GM18951 (cell line): ENCODE measurements at regions not wholly inside any gene's neighbourhood (a gene's known extent, or its start where the extent isn't known, plus 50 kb on each side); places are given as distances from the start of the nearest gene placed in this dataset.
"Not testable (repeated sequence)": the region's sequence is repeated elsewhere in the genome, so short reads cannot be mapped to it uniquely, and the experiment has no call there.

Source experiments
- POLR2A ChIP-seq: IDR thresholded peaks from 4 replicates; pipeline ENCODE4 v1.6.1; 2011; ENCODE audit warnings: mild to moderate bottlenecking; ENCODE audit not compliant: insufficient read length, insufficient read depth; ENCODE audit errors: extremely low read depth
- in situ Hi-C: fragments of 300-500 bp; cut with MboI; formaldehyde crosslinking; loops from one replicate; pipeline ENCODE4 v1.12.0; 2022; ENCODE audit warnings: low sequenced_read_pairs, mixed read lengths, inconsistent platforms; ENCODE audit not compliant: unreplicated experiment

DNA sequence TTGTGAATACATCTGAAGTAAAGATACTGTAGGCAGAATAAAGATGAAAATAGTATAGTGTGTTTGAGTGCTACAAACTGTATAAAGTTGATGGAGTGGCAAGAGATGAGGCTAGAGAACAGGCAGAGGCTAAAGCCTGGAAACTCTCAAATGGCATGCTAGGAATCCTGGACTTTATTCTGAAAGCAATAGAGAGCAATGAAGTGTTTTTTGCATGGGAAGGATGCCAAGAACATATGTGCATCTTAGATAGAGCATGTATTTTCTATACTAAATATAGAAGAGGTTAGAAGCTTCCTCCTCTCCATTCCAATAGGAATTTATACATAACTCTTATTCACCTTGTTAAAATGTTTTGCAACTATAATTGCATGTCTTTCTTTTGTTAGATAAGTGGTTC, 86.3 kb upstream of the TMTC2 start:
- TF ChIP-seq POLR2A, result no peak
- in situ Hi-C loops, result loop anchor here (25.0 kb wide), 1 partner anchor 238 kb away; the partner anchor contains the start of genes CCDC59 and METTL25

DNA sequence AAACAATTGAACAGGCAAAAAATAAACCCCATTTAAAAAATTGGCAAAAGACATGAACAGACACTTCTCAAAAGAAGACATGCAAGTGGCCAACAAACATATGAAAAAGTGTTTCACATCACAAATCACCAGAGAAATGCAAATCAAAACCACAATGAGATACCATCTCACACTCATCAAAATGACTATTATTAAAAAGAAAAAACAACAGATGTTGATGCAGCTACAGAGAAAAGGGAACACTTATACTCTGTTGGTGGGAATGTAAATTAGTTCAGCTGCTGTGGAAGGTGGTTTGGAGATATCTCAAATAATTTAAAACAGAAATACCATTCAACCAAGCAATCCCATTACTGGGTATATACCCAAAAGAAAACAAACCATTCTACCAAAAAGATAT, 83.1 kb upstream of the TMTC2 start:
- in situ Hi-C loops, result loop anchor here (25.0 kb wide), 1 partner anchor 241 kb away; the partner anchor contains the start of genes CCDC59 and METTL25

DNA sequence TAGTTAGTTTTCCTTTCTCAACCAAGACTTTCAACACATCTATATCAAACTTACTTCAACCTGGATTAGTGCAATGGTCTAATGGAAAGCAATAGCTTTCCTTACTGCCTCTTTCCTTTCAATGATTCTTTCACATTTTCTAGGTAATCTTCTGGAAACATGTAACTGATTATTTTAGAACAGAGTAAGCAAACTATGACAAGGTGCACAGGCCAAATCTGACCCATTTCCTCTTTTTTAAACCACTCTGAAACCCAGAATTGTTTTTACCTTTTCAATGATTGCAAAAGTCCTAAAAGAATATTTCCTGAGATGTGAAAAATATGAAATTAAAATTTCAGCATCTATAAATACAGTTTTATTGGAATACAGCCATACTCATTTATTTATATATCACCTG, 81.6 kb upstream of the TMTC2 start:
- in situ Hi-C loops, result loop anchor here (25.0 kb wide), 1 partner anchor 243 kb away; the partner anchor contains the start of genes CCDC59 and METTL25

DNA sequence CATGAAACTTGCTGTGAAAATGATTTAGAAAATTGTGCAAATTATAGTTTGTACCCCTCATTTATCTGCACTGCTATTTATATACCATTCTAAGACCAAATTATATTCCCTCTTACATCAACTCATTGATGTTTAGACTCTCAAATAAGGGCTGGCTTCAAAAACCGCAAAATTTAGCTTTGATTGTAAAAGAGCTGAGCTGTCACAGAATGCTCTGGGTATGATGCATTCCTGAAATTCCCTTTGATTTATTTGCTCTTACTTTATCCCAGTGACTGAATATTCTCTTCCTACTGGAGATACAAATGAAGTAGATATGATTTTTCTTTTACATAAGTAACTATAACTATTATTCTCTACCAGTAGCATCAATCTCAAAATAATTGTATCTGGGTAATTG, 78.0 kb upstream of the TMTC2 start:
- no peak for TF ChIP-seq POLR2A
- in situ Hi-C loops, result loop anchor here (25.0 kb wide), 1 partner anchor 246 kb away; the partner anchor contains the start of genes CCDC59 and METTL25

More for the DNA sequence above, 81.6 kb upstream of the TMTC2 start:
- TF ChIP-seq POLR2A, result no peak

DNA sequence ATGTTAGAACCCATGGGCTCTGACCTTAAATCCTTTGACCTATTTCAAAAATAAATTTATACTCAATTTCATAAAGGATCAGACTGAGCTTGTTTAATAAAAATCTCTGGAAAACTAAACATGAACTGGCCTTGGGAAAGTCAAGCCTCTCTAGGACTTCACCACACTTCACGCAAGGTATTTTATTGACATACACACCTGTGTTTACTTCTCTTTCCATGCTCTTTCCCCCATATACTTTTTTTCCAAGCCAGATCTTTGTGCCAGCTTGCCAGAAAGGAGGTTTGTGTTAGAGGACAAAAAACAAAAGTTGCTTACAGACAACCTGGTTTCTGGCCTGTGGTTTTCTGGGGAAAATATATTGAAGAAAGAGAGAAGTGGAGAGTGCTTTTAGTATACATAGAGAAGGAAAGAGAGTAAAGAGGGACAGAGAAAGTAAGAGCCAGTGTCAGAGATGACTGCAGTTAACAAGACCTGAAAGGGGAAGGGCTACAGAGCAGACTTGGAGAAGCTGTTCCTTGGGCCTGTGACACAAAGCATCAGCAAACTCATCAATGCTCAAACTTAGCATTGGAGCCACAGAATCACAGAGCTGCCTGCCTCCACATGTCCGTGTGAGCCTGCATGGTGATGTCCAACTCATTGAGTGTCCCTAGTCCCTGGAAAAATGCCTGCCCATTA, 77.3 kb upstream of the TMTC2 start:
- in situ Hi-C loops, result loop anchor here (25.0 kb wide), 1 partner anchor 247 kb away; the partner anchor contains the start of genes CCDC59 and METTL25
- TF ChIP-seq POLR2A, result no peak

DNA sequence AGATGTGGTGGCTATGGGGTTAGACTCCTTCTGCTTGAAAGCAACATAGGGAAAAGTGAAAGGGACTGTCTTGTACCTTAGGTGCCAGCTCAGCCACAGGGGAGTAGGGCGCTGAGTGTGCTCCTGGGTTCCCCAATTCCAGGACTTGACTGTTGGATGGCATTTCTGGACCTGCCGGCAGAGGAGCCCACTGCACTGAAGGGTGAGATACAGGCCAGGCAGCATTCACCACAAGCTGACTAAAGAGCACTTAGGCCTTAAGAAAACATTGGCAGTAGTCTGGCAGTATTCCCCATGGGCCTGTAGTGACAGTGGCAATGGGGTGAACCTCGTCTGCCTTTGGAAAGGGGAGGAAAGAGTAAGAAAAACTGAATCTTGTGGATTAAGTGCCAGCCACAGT, 67.1 kb upstream of the TMTC2 start:
- in situ Hi-C loops, result loop anchor here (10.0 to 25.0 kb wide), 2 partner anchors 95 to 257 kb away; partner anchors contain the start of genes CCDC59 and METTL25
- TF ChIP-seq POLR2A, result no peak

DNA sequence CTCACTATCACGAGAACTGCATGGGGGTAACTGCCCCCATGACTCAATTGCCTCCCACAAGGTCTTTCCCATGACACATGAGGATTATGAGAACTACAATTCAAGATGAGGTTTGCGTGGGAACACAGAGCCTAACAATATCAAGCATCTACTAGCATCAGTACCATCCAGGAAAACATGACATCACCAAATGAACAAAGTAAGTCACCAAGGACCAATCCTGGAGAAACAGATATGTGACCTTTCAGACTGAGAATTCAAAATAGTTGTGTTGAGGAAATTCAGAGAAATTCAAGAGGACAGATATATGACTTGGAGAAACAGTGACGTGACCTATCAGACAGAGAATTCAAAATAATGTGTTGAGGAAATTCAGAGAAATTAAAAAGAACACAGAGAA, 65.8 kb upstream of the TMTC2 start:
- in situ Hi-C loops, result loop anchor here (10.0 to 25.0 kb wide), 2 partner anchors 96 to 259 kb away; partner anchors contain the start of genes CCDC59 and METTL25
- no peak for TF ChIP-seq POLR2A

DNA sequence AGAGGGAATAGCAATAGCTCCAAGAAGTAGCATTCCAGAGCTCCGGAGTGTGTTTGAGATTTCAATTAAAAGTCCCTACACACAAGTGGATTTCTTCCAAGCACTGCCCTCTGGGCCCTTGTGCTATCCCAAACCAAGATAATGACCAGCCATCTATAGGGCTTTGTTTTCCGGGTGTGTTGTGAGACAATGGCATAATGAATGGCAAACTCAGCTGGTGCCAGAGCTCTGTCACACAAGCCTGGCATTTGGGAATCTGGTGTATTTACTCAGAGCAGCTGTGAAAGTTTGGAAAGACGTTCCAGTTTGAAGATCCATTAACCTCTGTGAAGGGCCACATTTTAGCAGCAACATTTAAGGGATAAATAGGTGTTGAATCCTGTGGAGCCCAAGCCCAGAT, 61.2 kb upstream of the TMTC2 start:
- no peak for TF ChIP-seq POLR2A
- in situ Hi-C loops, result loop anchor here (10.0 kb wide), 1 partner anchor 101 kb away; no protein-coding TSS in a partner anchor

DNA sequence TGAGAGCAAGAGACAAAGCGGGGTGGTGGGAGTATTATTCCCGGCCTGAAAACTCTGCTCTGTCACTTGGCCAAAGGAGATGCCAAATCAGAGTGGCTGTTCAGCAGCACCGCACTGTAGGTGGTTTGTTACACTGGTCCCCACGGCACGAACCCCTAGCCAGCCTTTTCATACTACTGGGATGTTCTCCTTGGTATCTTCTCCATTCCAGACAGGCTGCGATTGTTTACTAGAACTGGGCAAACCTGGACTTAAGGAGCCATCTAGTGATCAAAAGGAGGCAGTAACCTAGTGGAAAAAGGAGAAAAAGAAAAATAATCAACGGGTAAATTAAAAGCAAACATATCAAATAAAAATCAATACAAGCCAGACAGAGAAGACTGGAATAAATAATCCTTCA, 58.9 kb upstream of the TMTC2 start:
- no peak for TF ChIP-seq POLR2A
- in situ Hi-C loops, result loop anchor here (10.0 kb wide), 1 partner anchor 103 kb away; no protein-coding TSS in a partner anchor

DNA sequence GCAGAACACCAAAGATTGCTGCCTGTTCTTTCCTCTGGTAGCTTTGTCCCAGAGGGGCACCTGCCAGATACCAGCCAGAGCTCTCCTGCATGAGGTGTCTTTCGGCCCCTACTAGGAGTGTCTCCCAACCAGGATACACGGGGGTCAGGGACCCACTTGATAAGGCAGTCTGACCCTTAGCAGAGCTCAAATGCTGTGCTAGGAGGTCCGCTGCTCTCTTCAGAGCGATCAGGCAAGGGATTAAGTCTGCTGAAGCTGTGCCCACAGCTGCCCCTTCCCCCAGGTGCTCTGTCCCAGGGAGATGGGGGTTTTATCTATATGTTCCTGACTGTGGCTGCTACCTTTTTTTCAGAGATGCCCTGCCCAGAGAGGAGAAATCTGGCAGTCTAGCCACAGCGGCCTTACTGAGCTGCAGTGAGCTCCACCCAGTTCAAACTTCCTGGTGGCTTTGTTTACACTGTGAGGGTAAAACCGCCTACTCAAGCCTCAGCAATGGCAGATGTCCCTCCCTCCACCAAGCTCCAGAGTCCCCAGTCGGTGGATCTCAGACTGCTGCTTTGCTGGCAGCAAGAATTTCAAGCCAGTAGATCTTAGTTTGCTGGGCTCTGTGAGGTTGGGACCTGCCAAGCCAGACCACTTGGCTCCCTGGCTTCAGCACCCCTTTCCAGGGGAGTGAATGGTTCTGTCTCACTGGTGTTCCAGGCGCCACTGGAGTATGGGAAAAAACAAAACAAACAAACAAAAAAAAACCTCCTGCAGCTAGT, 52.0 kb upstream of the TMTC2 start:
- in situ Hi-C loops, result not testable (repeated sequence)

DNA sequence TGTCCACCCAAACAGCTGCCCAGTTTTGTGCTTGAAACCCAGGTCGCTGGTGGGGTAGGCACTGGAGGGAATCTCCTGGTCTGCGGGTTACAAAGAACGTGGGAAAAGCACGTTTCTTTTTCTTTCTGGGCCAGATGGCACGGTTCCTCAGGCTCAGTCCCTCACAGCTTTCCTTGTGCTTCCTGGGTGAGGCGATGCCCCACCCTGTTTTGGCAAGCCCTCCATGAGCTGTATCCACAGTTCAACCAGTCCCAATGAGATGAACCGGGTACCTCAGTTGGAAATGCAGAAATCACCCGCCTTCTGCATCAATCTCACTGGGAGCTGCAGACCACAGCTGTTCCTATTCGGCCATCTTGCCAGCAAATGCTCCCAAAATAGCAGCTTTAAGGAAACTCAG, 51.4 kb upstream of the TMTC2 start:
- TF ChIP-seq POLR2A, result no peak
- in situ Hi-C loops, result no loop called here
